ENCODE measurements at regions not wholly inside any gene's neighbourhood (a gene's known extent, or its start where the extent isn't known, plus 50 kb on each side); places are given as distances from the start of the nearest gene placed in this dataset.

DNA sequence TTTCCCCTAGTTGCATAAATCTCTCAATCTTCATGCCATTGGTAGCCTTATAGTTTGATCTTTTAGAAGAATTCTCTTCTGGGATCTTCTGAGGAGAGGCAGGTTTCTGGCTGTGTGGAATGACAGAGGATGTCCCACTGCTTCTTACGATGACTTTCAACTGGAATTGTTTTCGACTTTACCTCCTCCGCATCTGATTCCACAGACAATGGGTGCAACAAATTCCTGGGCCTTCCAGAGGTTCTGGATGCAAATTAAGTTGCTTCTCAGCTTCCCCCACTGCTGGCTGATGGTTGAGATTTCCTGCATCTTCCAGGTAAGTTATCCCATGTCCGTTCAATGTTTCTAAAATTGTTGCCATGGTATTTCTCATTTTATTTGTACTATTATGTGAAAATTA lies 142.3 kb upstream of the TSC22D1 start:
- TF ChIP-seq CHD2 (IDR thresholded peaks at IDR 0.05; ENCODE audit: low read length, partially characterized antibody), result no peak
- TF ChIP-seq, protein P1, sequence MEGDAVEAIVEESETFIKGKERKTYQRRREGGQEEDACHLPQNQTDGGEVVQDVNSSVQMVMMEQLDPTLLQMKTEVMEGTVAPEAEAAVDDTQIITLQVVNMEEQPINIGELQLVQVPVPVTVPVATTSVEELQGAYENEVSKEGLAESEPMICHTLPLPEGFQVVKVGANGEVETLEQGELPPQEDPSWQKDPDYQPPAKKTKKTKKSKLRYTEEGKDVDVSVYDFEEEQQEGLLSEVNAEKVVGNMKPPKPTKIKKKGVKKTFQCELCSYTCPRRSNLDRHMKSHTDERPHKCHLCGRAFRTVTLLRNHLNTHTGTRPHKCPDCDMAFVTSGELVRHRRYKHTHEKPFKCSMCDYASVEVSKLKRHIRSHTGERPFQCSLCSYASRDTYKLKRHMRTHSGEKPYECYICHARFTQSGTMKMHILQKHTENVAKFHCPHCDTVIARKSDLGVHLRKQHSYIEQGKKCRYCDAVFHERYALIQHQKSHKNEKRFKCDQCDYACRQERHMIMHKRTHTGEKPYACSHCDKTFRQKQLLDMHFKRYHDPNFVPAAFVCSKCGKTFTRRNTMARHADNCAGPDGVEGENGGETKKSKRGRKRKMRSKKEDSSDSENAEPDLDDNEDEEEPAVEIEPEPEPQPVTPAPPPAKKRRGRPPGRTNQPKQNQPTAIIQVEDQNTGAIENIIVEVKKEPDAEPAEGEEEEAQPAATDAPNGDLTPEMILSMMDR (IDR thresholded peaks at IDR 0.05), result no peak
- TF ChIP-seq, protein P2, sequence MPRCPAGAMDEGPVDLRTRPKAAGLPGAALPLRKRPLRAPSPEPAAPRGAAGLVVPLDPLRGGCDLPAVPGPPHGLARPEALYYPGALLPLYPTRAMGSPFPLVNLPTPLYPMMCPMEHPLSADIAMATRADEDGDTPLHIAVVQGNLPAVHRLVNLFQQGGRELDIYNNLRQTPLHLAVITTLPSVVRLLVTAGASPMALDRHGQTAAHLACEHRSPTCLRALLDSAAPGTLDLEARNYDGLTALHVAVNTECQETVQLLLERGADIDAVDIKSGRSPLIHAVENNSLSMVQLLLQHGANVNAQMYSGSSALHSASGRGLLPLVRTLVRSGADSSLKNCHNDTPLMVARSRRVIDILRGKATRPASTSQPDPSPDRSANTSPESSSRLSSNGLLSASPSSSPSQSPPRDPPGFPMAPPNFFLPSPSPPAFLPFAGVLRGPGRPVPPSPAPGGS (IDR thresholded peaks at IDR 0.05), result no peak
- TF ChIP-seq, protein P3, sequence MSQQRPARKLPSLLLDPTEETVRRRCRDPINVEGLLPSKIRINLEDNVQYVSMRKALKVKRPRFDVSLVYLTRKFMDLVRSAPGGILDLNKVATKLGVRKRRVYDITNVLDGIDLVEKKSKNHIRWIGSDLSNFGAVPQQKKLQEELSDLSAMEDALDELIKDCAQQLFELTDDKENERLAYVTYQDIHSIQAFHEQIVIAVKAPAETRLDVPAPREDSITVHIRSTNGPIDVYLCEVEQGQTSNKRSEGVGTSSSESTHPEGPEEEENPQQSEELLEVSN (IDR thresholded peaks at IDR 0.05; ENCODE audit: borderline replicate concordance, low read depth), result no peak
